Omental fat pad (tissue), 3 donors: ENCODE measurements at regions not wholly inside any gene's neighbourhood (a gene's known extent, or its start where the extent isn't known, plus 50 kb on each side); places are given as distances from the start of the nearest gene placed in this dataset.

Experiments used
- ATAC-seq: fragments of 150-250 bp; one replicate; pipeline ENCODE4 v1.9.1; 2016; ENCODE audit warnings: mild to moderate bottlenecking, moderate library complexity; ENCODE audit not compliant: low FRiP score
- DNase-seq: peaks from one replicate; pipeline ENCODE4 v3.0.0-alpha.2; 2019; ENCODE audit warnings: low spot score
- CTCF ChIP-seq, 3 donors: fragments of 450-650 bp; IDR thresholded peaks; one replicate each; pipeline ENCODE4 v1.5.1; 2016 to 2017; ENCODE audit warnings: antibody characterized with exemption in 3 of 3, mild to moderate bottlenecking in 3 of 3, moderate library complexity in 2 of 3

- no peak for TF ChIP-seq CTCF (IDR thresholded peaks at IDR 0.05)
Measured at GRCh38 chr11:109112821-109113280, 309.1 kb upstream of the C11orf87 start.

GRCh38 chr11:109120341-109120740 lies 301.6 kb upstream of the C11orf87 start:
- DNase-seq (no peak), ATAC-seq (no peak)

More at GRCh38 chr11:109112821-109113280, 309.1 kb upstream of the C11orf87 start:
- DNase-seq (no peak), ATAC-seq (no peak)

GRCh38 chr11:109121173-109121932 lies 300.6 kb upstream of the C11orf87 start:
- no peak for TF ChIP-seq CTCF (IDR thresholded peaks at IDR 0.05)
- DNase-seq (no peak), ATAC-seq (no peak)

More at GRCh38 chr11:109120341-109120740, 301.6 kb upstream of the C11orf87 start:
- TF ChIP-seq CTCF (IDR thresholded peaks at IDR 0.05) = no peak

- peak; percentile 80 for ATAC-seq
- no peak for TF ChIP-seq CTCF (IDR thresholded peaks at IDR 0.05)
- DNase-seq = no peak
Measured at GRCh38 chr11:109123816-109124787, 297.9 kb upstream of the C11orf87 start.

GRCh38 chr11:109130910-109131309 lies 291.1 kb upstream of the C11orf87 start:
- no peak for ATAC-seq
- no peak for TF ChIP-seq CTCF (IDR thresholded peaks at IDR 0.05)

GRCh38 chr11:109132539-109132938 lies 289.5 kb upstream of the C11orf87 start:
- DNase-seq (no peak), ATAC-seq (no peak)
- no peak for TF ChIP-seq CTCF (IDR thresholded peaks at IDR 0.05)

More at GRCh38 chr11:109130910-109131309, 291.1 kb upstream of the C11orf87 start:
- DNase-seq = no peak
